HG03066 (cell line): ENCODE measurements at regions not wholly inside any gene's neighbourhood (a gene's known extent, or its start where the extent isn't known, plus 50 kb on each side); places are given as distances from the start of the nearest gene placed in this dataset.

Experiments
- ATAC-seq: cut with Tn5 transposase; IDR thresholded peaks from one replicate; pipeline ENCODE4 v1.9.1; 2021; ENCODE audit warnings: low read depth; ENCODE audit not compliant: unreplicated experiment

DNA sequence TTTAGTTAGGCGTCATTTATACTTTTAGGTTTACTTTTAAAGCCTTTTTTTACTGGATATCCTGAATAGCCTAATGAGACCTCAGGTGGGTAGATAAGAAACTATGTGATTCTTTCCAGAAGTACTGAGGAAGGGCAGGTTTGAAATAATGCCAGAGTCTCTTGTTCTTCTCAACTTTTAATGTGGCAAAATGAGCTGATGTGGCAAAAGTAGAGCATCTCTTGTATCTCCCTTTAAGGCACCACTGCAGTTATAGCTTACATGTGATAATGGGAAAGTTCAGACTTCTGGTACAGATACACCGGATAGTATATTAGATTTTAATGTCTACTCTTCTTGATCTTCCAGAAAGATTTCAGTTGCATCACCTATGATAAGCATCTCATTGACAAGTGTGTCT is 1124.8 kb downstream of the LRFN5 start:
- no peak for ATAC-seq

DNA sequence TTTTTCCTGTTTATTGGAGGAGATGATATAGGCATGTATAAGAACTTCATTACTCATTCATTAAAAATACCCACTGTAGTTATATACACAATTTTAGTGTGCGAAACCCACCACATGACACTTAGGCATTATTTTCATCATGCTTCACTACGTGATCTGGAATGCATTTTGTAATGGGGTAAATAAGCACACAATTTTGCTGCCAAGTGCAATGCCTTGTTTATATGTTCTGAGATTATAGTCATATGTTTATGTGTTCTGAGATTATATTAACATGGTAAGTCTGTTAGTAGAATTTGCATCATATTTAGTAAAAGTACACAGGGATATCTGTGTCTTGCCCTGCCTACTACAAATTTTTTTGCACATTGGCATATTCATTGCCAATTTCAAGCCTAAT is 1123.0 kb downstream of the LRFN5 start:
- no peak for ATAC-seq

DNA sequence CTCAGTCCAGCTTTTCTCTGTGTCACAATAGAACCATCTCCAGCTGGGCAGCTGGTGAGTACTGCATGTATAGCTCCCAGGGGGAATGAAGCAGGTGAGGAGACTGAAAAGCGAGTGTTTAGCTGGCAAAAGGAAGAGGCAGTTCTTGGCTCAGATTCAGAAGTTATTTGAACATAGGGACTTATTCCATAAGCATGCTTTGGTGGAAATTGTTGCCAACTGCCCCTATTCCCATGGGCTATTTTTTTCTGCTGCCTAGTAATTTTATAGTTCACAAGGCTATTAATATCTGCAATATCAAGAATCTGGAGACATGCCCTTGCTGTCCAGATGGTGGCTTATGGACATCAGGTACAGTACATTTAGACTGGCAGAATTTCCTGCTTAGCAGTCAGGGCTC is 1112.7 kb downstream of the LRFN5 start:
- no peak for ATAC-seq

DNA sequence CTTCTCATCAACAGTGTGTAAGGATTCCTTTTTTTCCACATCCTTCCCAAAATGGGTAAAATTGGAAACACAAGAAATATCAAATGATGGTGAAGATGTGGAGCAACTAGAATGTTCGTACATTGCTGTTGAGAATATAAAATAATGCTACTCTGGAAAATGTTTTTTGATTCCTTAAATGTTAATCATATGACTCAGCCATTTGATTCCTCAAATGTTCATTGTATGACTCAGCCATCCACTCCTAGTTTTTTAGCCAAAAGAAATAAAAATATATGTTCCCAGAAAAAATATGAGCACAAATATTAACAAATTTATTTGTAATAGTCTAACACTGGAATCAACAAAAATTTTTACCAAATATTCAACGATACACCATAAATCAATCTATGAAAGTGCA is 1108.6 kb downstream of the LRFN5 start:
- no peak for ATAC-seq

DNA sequence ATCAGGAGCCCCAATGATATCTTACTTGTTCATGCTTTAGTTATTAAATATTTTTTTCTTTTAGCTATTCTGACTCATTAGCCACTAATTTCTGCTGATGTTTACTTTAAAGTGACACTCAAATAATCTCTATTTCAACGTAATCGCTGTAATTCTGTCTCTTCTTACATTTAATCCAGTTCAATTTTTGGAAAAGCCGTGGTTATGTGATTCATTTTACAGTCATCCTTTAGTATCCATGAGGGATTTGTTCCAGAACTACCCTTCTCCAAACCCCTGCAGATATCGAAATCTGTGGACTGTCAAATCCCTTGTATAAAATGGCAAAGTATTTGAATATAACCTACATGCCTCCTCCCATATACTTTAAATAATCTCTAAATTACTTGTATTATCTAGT is 1103.4 kb downstream of the LRFN5 start:
- no peak for ATAC-seq

DNA sequence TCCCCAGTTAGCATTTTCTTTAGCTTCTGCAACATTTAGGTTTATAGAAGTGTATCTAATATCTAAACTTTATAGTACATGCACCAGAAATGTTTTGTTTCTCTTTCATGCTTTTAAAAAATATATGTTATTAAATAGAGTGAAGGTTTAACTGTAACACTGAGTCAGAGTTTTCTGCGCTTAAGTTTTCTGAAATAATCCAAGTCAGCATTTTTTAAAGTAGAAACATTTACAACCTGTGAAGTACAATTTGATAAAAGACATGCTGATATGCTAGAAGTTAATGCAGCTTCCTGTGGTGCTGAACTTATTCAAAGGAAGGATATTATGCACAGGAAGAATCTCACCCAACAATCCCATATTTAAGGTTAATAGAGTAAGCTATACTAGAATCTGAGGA is 1096.8 kb downstream of the LRFN5 start:
- ATAC-seq, result no peak

DNA sequence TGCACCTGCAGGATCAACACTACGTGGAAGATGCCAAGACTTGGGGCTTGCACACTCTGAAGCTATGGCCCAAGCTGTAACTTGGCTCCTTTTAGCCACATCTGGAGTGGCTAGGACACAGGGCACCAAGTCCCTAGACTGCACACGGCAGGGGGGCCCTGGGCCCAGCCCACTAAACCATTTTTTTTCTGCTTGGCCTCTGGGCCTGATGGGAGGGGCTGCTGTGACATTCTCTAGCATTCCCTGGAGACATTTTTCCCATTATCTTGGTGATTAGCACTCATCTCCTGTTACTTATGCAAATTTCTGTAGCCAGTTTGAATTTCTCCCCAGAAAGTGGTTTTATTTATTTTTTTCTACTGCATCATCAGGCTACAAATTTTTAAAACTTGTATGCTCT is 1080.7 kb downstream of the LRFN5 start:
- no peak for ATAC-seq

DNA sequence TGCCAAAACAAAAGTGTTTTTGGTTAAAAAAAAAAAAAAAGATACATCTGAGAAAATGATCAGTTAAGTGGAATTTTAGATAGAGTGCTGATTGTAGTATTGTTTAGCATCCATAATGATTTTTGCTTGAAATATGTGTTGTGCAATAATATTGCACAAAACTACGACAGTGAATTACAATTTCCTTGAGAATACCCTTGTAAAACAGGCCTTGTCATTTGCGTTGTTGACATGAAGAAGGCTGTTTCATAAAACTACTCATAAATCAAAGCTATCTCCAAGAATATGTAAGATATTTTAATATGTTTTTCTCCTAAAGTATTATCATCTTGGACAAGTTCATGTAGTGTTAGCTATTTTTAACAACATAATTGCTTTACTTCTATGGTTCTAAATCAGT is 1077.0 kb downstream of the LRFN5 start:
- no peak for ATAC-seq

DNA sequence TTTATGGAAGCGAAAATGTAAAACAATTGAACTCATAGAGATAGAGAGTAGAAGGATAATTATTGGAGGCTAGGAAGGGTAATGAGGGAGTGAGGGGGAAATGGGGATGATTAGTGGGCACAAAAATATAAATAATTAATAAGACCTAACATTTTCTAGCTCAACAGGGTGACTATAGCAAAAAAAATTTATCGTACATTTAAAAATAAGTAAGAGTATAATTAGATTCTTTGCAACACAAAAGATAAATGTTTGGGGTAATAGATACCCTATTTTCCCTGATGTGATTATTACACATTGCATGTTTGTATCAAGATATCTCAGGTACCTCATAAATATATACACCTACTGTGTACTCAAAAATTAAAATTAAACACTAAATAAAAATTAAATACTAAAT is 1070.0 kb downstream of the LRFN5 start:
- ATAC-seq, result no peak

DNA sequence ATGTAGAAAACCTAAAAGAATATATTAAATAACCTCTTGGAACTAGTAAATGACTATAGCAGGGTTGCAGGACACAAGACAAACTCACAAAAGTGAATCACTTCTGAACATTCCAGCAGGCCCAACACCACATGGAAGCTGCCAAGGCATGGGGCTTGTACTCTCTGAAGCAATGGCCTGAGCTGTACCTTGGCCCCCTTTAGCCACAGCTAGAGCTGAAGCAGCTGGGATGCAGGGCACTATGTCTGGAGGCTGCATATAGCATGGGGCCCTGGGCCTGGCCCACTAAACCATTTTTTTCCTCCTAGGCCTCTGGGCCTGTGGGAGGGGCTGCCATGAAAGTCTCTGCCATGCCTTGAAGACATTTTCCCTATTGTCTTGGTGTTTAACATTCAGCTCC is 1067.3 kb downstream of the LRFN5 start:
- no peak for ATAC-seq

DNA sequence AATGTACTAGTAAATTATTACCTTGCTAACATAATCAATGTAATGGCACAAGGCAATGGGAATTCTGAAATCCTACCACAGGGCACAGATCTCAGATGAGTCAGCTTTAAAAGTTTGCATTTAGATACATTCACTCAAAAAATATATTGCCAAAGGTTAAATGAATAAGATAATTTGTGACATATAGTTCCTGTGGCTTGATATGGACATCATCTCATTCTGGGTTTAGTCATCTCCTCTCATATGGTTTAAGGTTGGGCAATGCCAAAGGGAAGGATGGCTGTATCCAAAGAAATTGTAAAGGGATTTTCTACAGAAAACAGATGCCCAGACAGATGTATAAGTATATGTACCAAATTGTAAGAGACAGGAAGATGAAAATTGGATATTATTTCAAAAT is 1065.0 kb downstream of the LRFN5 start:
- no peak for ATAC-seq

DNA sequence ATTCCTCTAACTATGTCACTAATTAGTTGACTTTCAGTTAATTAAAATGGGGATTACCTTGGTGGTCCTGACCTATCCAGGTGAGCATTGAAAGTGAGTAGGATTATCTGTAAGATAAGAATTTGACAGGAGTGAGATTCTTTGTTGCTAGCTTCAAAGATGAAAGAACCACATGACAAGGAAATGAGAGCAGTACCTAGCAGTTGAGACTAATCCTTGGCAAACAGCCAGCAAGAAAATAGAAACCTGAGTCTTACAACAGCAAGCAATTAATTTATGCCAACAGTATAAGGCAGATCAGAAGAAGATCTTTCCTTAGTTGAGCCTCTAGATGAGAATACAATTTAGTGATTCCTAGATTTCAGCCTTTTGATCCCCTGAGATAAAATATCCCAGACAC is 1058.4 kb downstream of the LRFN5 start:
- ATAC-seq, result no peak

DNA sequence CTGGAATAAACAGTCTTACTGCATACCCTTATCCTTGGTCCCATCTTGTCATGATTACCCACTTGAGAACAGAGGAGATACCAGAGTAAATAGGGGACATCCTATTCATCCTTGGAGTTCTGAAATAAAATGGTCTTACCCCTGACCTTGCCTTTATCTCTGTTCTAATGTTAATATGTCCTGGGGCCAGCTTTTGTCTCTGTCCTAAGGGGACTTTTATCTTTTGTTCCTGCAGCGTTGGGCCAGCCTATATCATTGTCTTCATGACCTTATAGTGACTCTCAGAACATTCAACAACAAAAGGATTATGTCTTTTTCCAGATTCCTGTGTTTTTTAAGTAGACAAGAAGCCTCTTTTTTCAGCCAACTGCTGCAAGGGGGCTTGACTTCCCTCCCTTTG is 1057.5 kb downstream of the LRFN5 start:
- no peak for ATAC-seq

DNA sequence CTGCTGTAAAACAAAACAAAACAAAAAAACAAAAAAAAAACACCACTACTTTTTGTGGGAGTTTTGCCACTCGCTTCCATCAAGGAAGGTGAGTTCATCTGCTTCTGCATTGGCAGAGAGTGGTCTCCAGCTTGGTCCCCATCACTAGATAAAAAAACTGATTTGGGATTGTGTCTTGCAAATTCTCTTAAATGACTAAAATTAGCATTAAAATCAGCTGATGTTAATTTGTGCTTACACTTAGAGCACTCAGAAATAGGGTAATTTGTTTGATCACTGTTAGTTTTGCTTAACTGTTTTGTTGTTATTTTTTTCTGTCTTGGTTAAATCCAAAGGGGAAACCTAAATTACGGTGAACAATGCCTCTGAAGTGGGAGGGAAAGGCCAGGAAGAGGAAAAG is 1048.0 kb downstream of the LRFN5 start:
- no peak for ATAC-seq

DNA sequence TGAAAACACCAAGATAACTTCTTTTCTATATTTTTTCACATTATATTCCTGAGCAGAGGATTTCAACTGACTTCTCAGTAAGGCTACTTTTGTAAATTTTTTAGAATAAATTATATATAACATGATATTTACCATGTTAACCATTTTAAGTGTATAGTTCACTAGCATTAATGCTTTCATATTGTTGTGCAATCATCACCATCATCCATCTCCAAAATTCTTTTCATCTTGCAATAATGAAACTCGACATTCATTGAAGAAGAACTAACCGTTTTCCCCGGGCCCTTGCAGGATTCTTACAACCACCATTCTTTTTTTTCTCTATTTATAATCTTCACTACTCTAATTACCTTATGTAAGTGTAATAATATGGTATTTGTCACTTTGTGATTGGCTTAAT is 1036.1 kb downstream of the LRFN5 start:
- no peak for ATAC-seq

DNA sequence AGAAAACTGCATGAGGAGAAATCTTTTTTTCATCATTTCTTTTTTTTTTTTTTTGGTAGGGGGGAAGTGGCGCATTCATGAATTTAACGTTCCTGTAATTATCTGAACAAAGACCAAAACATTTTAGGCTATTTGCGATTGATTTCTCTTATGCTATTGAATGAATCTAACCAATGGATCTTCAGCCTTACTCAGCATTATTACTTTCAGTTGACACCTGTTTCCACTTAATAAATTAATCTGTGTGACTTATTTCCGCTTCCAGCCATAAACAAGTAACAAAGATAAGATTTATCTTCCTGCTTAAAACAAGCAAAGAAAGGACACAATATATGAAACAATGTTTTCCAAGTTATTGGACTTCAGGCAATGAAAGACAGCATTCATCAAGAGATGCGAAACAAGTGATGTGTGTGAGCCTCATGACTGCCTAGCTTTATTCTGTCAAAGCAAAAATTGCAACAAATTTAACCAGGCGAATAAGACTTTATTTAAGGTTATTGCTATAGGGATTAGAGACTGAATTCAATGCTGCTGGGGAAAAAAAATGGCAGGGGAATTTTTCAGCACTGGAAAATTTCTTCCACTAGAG is 1026.9 kb downstream of the LRFN5 start:
- ATAC-seq, result no peak

DNA sequence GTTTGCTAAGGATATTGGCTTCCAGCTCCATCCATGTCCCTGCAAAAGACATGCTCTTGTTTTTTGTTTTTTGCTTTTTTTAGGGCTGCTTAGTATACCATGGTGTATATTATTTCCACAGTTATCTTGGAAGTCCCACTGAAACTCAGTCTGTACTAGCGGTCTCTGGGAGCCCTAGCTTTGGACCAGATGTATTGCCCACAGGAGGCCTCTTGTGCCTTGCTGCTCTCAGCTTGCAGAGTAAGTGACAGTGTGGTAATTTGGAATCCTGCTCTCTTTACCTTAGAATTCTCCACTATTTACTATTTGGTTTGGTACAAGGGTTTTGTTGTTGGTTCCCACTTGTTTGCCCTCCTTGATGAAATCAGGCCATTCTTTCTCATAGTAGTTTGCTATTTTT is 1022.9 kb downstream of the LRFN5 start:
- ATAC-seq, result no peak

DNA sequence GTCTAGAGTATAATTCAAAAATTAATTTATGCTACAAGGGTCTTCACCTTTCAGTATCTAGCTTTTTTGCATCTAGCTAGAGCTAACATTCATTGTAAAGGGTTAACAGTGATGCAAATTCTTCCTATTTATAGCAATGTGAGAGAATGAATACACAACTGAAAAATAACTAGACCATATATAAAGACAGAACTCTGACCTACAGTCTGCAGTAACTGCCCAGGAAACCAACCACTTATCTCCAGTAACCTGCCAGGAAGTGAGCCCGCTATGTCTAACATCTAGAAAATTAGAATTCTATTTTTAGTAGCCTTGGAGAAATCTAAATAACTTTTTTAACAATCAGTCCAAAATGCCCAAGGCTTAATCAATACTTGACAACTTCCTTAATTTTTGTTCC is 1021.9 kb downstream of the LRFN5 start:
- ATAC-seq, result no peak

DNA sequence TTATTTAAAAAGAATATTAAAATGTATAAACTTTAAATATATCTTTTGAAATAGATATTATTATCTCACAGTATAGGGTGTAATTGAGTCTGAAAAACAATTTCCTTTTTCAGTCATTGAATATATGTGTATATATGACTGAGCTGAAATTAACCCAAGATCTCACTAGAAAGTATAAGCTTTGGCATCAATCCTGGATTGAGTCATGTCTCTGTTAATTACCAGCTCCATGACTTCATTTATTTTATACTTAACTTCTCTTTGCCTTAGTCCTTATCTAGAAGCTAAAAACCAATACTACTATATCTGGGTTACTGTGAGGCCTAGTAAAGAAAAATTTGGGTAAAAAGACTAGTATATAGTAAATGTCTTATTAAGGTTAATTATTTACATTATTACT is 1020.3 kb downstream of the LRFN5 start:
- no peak for ATAC-seq

DNA sequence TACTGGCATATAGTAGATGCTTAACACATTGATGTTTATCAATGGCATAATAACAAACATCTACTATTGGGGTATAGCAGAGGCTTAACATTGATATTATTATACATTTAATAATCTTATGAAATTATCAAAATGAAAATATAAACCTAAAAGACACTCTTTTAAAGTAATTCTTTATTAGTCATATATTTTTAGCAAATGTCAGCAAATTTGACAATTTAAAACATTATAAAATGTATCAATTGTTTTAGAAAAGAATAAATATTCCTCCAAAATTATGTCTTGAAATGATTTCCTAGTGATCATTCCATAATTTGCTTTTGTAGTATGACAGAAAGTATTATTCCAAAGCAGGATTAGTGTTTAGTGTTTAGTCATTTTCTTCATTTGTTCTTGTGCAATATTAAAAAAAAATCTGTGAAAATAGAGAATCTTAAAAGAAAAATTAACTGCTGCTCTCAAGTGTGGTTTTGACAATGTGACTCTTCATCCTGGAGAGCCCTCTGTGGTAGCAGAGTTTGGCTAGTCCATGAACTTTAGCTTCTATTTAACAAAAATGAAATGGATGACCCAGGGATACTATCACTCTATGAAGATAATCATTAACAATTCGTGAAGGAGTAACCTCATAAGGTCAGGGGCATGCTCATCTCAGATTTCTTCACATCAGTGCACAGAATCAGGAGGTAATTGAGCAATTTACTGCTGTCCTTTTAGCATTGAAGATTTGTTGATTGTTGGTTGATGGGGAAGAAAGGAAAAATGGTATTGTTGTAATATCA is 1018.5 kb downstream of the LRFN5 start:
- ATAC-seq, result no peak

DNA sequence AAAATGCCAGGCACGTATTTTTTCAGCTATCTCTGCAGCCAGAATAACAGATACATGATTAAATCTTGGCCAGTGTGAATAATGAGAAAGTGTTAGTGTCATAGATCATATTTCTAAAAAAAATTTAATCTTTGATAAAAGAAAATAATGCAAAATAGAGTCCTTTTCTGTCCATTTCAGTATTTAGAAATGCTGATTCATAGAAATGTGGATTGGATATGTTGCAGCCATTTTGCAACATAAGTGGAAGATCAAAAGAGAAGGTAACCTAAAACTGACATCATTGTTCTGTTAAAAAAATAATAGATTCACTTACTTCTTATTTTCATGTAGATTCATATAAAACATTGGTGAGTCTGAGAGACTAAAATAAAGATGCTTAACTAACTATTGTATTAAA is 1010.3 kb downstream of the LRFN5 start:
- ATAC-seq, result no peak

DNA sequence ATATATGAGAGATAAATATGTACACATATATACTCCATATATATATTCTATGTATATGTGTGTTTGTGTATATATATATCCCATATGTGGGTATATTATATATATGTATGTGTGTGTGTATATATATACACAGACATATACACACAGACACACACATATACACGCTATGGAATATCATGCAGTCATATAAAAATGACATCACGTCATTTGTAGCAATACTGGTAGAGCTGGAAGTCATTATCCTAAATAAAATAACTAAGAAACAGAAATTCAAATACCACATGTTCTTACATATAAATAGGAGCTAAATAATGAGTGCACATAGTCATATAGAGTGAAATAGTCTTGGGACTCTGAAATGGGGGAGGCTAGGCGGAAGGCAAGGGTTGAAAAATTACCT is 1000.2 kb downstream of the LRFN5 start:
- no peak for ATAC-seq
